Endothelial cell (in vitro differentiated cells): ENCODE measurements at regions not wholly inside any gene's neighbourhood (a gene's known extent, or its start where the extent isn't known, plus 50 kb on each side); places are given as distances from the start of the nearest gene placed in this dataset.

ENCODE experiments used
- DNase-seq: peaks from one replicate; pipeline ENCODE4 v3.0.0; 2021; ENCODE audit warnings: low spot score
- H3K27ac Mint-ChIP-seq: one replicate; pipeline ENCODE4 v1.8.0; 2021; ENCODE audit warnings: mixed read lengths, inconsistent platforms; ENCODE audit not compliant: unreplicated experiment
- H3K27me3 Mint-ChIP-seq: one replicate; pipeline ENCODE4 v1.8.0; 2021; ENCODE audit warnings: mild to moderate bottlenecking, moderate library complexity, mixed read lengths, inconsistent platforms; ENCODE audit not compliant: unreplicated experiment
- H3K36me3 Mint-ChIP-seq: one replicate; pipeline ENCODE4 v1.8.0; 2021; ENCODE audit warnings: mild to moderate bottlenecking, low read depth, mixed read lengths, inconsistent platforms; ENCODE audit not compliant: unreplicated experiment
- H3K4me1 Mint-ChIP-seq: one replicate; pipeline ENCODE4 v1.8.0; 2021; ENCODE audit warnings: mild to moderate bottlenecking, mixed read lengths, inconsistent platforms; ENCODE audit not compliant: unreplicated experiment
- H3K4me3 Mint-ChIP-seq: one replicate; pipeline ENCODE4 v1.8.0; 2021; ENCODE audit warnings: mild to moderate bottlenecking, mixed read lengths, inconsistent platforms; ENCODE audit not compliant: unreplicated experiment
- H3K9me3 Mint-ChIP-seq: one replicate; pipeline ENCODE4 v1.8.0; 2021; ENCODE audit warnings: mixed read lengths, inconsistent platforms; ENCODE audit not compliant: unreplicated experiment
- TF ChIP-seq, protein P1 (sequence below): fragments of 200-600 bp; sonication (generic); IDR thresholded peaks from one replicate; pipeline ENCODE4 v1.5.0; 2021; ENCODE audit warnings: antibody characterized with exemption; ENCODE audit not compliant: unreplicated experiment

DNA sequence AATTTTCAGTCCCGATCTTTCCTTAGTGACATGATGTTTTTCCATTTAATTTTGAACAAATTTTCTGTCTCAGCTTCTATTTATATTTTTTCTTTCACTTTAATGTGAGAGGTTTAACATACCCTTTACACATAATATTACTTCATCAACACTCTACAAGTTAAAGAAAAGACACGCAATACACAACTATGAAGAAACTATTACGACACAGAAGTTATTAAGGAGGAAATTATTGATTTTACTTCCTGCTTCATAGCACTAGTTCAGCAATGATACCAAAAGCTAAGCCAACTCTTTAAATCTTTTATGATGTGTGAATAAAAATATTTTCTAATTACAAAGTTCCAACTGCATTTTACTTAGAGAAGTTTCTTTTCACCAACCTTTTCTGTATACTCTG lies 432.3 kb upstream of the DAB2 start:
- Mint-ChIP-seq H3K9me3 (no peaks in the 10 kb centered on the region), H3K4me3 (no peak overlapping the region), H3K27ac (no peak overlapping the region), H3K4me1 (no peaks in the 10 kb centered on the region), H3K36me3 (no peaks in the 10 kb centered on the region), H3K27me3 (no peaks in the 10 kb centered on the region)
- DNase-seq: no peak
- TF ChIP-seq, protein P1, sequence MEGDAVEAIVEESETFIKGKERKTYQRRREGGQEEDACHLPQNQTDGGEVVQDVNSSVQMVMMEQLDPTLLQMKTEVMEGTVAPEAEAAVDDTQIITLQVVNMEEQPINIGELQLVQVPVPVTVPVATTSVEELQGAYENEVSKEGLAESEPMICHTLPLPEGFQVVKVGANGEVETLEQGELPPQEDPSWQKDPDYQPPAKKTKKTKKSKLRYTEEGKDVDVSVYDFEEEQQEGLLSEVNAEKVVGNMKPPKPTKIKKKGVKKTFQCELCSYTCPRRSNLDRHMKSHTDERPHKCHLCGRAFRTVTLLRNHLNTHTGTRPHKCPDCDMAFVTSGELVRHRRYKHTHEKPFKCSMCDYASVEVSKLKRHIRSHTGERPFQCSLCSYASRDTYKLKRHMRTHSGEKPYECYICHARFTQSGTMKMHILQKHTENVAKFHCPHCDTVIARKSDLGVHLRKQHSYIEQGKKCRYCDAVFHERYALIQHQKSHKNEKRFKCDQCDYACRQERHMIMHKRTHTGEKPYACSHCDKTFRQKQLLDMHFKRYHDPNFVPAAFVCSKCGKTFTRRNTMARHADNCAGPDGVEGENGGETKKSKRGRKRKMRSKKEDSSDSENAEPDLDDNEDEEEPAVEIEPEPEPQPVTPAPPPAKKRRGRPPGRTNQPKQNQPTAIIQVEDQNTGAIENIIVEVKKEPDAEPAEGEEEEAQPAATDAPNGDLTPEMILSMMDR: no peak

DNA sequence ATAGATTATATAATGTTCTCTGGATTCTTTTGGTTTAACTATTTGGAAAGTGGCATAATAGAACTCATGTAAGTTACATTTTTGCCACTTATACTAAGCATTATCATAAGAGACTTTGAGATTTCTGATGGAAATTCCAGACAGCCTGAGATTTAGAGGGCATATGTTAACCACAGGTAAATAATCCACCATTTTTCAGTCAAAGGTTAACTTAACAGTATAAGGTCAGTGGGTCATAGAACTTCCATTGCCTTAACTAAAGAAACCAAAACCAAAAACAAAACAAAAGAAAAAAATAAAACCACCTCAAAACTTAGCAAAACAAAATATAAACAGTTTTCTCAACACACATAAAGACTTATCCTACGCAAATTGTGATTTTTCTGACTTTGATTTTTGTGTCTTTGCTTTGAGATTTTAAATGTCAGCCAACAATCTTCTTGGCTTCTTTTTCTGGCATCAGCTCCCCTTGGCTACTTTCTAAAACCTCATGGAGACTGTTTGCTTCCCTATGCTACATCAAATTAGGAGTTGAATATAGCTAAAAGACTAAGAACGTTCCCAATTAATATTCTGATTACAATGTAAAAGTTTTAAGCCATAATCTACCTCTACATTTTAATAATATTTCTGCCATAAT lies 430.1 kb upstream of the DAB2 start:
- TF ChIP-seq, protein P1: no peak
- Mint-ChIP-seq H3K27me3 (no peaks in the 10 kb centered on the region), H3K9me3 (no peaks in the 10 kb centered on the region), H3K27ac (no peak overlapping the region), H3K36me3 (no peaks in the 10 kb centered on the region), H3K4me3 (no peak overlapping the region), H3K4me1 (no peaks in the 10 kb centered on the region)
- DNase-seq: no peak

DNA sequence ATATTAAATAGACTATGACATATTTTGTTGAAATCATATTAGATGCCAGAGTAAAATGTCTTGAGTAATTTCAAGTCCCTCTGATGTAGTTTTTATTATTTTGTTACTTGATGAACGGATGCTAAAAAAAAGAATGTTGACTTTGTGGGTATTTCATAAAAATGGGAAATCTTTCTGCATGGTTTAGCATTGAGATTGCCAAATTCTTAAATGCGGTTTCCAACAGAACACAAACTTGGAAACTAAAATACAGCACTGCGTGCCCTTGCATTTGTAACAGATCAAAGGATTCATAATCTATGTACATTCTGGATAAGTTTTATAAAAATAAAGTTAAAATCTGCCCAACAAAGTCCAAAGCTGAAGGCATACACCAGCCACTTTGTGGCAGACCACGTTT lies 425.5 kb upstream of the DAB2 start:
- TF ChIP-seq, protein P1: no peak
- Mint-ChIP-seq H3K9me3 (no peaks in the 10 kb centered on the region), H3K36me3 (no peaks in the 10 kb centered on the region), H3K4me1 (no peaks in the 10 kb centered on the region), H3K27me3 (peaks cover 1% of the 10 kb centered on the region), H3K27ac (no peak overlapping the region), H3K4me3 (no peak overlapping the region)
- DNase-seq: no peak

DNA sequence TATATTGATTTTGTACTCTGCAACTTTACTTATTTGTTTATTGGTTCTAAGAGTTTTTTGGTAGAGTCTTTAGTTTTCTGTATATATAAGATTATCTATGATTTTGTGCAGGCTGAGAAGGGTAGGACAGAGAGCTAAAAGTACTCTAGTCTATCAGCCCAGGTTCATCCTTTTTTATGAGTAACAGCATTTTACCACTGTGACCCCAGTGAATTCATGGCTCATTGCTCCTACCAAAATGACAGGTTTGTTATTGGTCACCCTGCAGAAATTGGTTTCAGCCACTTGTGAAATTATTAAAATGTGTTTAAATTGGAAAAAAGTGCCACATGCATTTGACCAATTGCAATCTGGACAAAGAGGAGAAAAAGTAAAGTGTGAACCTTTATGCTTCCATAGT lies 421.4 kb upstream of the DAB2 start:
- Mint-ChIP-seq H3K9me3 (no peaks in the 10 kb centered on the region), H3K36me3 (no peaks in the 10 kb centered on the region), H3K4me1 (no peaks in the 10 kb centered on the region), H3K27me3 (peaks cover 1% of the 10 kb centered on the region), H3K27ac (no peak overlapping the region), H3K4me3 (no peak overlapping the region)
- no peak for DNase-seq
- TF ChIP-seq, protein P1: no peak

DNA sequence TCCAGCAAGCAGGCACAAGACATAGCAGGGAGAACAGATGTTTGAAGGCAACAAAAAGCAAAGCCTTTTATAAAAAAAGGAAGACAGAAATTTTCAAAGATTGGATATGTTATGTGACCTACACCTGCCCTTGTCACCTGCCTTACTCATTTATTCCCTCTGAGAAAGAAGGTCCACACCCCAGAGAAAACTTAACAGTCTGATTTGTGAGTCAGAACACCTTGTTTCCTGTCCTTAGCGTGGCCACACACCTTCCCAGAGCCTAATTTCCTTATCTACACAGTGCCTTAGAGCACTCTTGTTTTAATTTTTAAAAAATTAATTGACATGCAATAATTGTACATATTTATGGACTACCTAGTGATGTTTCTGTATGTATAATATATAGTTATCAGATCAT lies 419.0 kb upstream of the DAB2 start:
- no peak for DNase-seq
- Mint-ChIP-seq H3K27me3 (peaks cover 1% of the 10 kb centered on the region), H3K4me1 (no peaks in the 10 kb centered on the region), H3K4me3 (no peak overlapping the region), H3K36me3 (no peaks in the 10 kb centered on the region), H3K27ac (no peak overlapping the region), H3K9me3 (no peaks in the 10 kb centered on the region)
- TF ChIP-seq, protein P1: no peak
